Muscle layer of duodenum (tissue), 2 donors: ENCODE measurements at regions not wholly inside any gene's neighbourhood (a gene's known extent, or its start where the extent isn't known, plus 50 kb on each side); places are given as distances from the start of the nearest gene placed in this dataset.

Experiments
- H3K27ac ChIP-seq: one replicate; pipeline ENCODE4 v1.7.0; 2013; ENCODE audit warnings: mild to moderate bottlenecking, low read length
- H3K27me3 ChIP-seq: one replicate; pipeline ENCODE4 v1.7.0; 2013; ENCODE audit warnings: low read depth, mild to moderate bottlenecking, control low read depth, low read length
- H3K36me3 ChIP-seq, 2 donors: one replicate each; pipeline ENCODE4 v1.7.0; 2013; ENCODE audit warnings: low read length in 2 of 2, control low read depth in 1 of 2, mild to moderate bottlenecking in 1 of 2; ENCODE audit not compliant: insufficient read depth in 2 of 2, control insufficient read depth in 1 of 2
- H3K4me1 ChIP-seq, 2 donors: one replicate each; pipeline ENCODE4 v1.7.0; 2013; ENCODE audit warnings: low read length in 2 of 2, mild to moderate bottlenecking in 2 of 2, control low read depth in 1 of 2, moderate library complexity in 1 of 2; ENCODE audit not compliant: insufficient read depth in 2 of 2, control insufficient read depth in 1 of 2
- H3K4me3 ChIP-seq, 2 donors: one replicate each; pipeline ENCODE4 v1.7.0; 2013; ENCODE audit warnings: low read length in 2 of 2, low read depth in 1 of 2, mild to moderate bottlenecking in 1 of 2
- H3K9me3 ChIP-seq, 2 donors: one replicate each; pipeline ENCODE4 v1.7.0; 2013; ENCODE audit warnings: low read length in 2 of 2, control low read depth in 1 of 2, mild to moderate bottlenecking in 1 of 2; ENCODE audit not compliant: control insufficient read depth in 1 of 2
- donor health status: healthy.

GRCh38 chr1:177597393-177597792, 372.5 kb downstream of the SEC16B start:
- H3K27me3 ChIP-seq: no peaks in the 10 kb centered on the region
- H3K4me1 ChIP-seq: no peaks in the 10 kb centered on the region
- no peak overlapping the region for H3K27ac ChIP-seq
- H3K9me3 ChIP-seq: no peaks in the 10 kb centered on the region
- H3K4me3 ChIP-seq: no peak overlapping the region
- H3K36me3 ChIP-seq: no peaks in the 10 kb centered on the region

- no peaks in the 10 kb centered on the region for H3K27me3 ChIP-seq
- H3K36me3 ChIP-seq: no peaks in the 10 kb centered on the region
- H3K27ac ChIP-seq: no peak overlapping the region
- no peak overlapping the region for H3K4me3 ChIP-seq
- no peaks in the 10 kb centered on the region for H3K4me1 ChIP-seq
- H3K9me3 ChIP-seq: no peaks in the 10 kb centered on the region
Observed at GRCh38 chr1:177596485-177596884, 373.4 kb downstream of the SEC16B start.

GRCh38 chr1:177593105-177593504, 376.8 kb downstream of the SEC16B start:
- H3K36me3 ChIP-seq: no peaks in the 10 kb centered on the region

GRCh38 chr1:177592624-177593023, 377.2 kb downstream of the SEC16B start:
- Histone ChIP-seq H3K27me3 (no peaks in the 10 kb centered on the region), H3K27ac (no peak overlapping the region), H3K4me3 (no peak overlapping the region), H3K36me3 (no peaks in the 10 kb centered on the region), H3K9me3 (no peaks in the 10 kb centered on the region), H3K4me1 (no peaks in the 10 kb centered on the region)

More at GRCh38 chr1:177593105-177593504, 376.8 kb downstream of the SEC16B start:
- H3K27ac ChIP-seq: no peak overlapping the region
- no peak overlapping the region for H3K4me3 ChIP-seq
- no peaks in the 10 kb centered on the region for H3K9me3 ChIP-seq
- H3K27me3 ChIP-seq: no peaks in the 10 kb centered on the region
- H3K4me1 ChIP-seq: no peaks in the 10 kb centered on the region

GRCh38 chr1:177591155-177591554, 378.7 kb downstream of the SEC16B start:
- no peak overlapping the region for H3K4me3 ChIP-seq
- no peak overlapping the region for H3K27ac ChIP-seq
- H3K9me3 ChIP-seq: no peaks in the 10 kb centered on the region
- no peaks in the 10 kb centered on the region for H3K4me1 ChIP-seq
- H3K27me3 ChIP-seq: no peaks in the 10 kb centered on the region
- H3K36me3 ChIP-seq: no peaks in the 10 kb centered on the region

GRCh38 chr1:177589166-177589565, 380.7 kb downstream of the SEC16B start:
- Histone ChIP-seq H3K36me3 (no peaks in the 10 kb centered on the region), H3K27ac (no peak overlapping the region), H3K4me3 (no peak overlapping the region), H3K4me1 (no peaks in the 10 kb centered on the region), H3K27me3 (no peaks in the 10 kb centered on the region), H3K9me3 (no peaks in the 10 kb centered on the region)

DNA sequence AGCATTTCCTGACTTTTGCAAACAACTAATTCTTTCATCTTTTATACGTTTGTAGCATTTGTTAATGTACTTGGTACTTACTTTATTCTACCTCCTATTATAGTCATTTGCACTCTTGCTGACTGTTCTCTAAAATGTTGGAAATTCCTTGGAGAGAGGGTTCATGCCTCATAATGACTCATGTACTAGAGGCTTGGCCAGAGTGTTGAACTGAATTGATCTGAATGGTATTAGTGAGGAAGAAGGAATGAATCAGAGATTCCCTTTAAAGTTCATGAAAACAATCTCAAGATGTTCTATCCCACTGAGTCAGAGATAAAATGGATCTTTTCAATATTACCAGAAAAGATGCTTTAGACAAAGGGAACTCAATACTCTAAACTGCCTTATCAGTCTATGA, 383.4 kb downstream of the SEC16B start:
- no peak overlapping the region for H3K27ac ChIP-seq
- H3K27me3 ChIP-seq: no peaks in the 10 kb centered on the region
- no peaks in the 10 kb centered on the region for H3K9me3 ChIP-seq
- H3K4me1 ChIP-seq: no peaks in the 10 kb centered on the region
- H3K36me3 ChIP-seq: no peaks in the 10 kb centered on the region
- no peak overlapping the region for H3K4me3 ChIP-seq

DNA sequence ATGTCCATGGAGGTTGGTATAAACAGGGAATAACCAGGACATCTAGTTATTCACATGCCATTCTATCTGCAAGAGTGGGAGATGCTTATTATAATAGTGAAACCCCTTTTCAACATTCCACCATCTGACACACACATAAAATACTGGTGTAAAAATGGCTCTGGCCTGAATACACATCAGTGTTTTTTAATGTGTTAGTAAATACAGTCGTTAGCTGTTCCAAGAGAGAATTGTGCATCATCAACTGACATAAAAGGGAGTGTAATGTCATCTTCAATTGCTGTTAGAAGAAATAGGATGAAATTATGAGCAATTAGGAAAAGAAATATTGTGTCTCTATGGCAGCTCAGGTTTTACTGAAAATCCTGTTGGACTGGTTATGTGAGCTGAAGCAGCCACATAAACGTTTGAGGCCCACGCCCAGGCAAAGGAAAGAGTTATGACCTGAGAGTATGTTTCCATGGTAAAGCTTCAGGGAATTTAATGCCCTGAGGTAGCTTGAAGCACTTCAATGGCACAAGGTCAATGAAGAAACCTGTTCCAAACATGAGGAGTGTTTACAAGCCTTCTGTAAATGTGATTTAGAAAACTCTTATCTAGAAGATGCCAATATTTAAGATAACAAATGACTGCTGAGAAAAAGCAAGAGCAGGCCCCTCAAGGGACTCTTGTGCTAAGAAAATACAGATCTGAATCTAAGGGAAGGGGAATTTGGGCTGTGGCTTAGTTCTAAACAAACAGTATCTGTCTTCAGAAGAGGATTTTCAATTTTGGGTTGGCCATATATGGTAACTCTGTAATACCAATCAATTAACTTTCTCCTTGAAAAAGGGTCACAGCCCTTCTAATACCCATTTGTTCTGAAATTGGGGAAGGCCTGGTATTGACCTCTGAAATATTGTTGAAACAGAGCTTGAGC, 384.3 kb downstream of the SEC16B start:
- Histone ChIP-seq H3K27ac (no peak overlapping the region), H3K27me3 (no peaks in the 10 kb centered on the region), H3K4me1 (no peaks in the 10 kb centered on the region), H3K4me3 (no peak overlapping the region), H3K9me3 (no peaks in the 10 kb centered on the region), H3K36me3 (no peaks in the 10 kb centered on the region)

- Histone ChIP-seq H3K36me3 (no peaks in the 10 kb centered on the region), H3K9me3 (no peaks in the 10 kb centered on the region), H3K4me3 (no peak overlapping the region), H3K4me1 (no peaks in the 10 kb centered on the region), H3K27me3 (no peaks in the 10 kb centered on the region), H3K27ac (no peak overlapping the region)
Observed at GRCh38 chr1:177573901-177574300, 396.0 kb downstream of the SEC16B start.

GRCh38 chr1:177571485-177572076, 398.3 kb downstream of the SEC16B start:
- no peaks in the 10 kb centered on the region for H3K4me1 ChIP-seq
- H3K36me3 ChIP-seq: no peaks in the 10 kb centered on the region
- H3K27ac ChIP-seq: no peak overlapping the region
- H3K9me3 ChIP-seq: no peaks in the 10 kb centered on the region
- H3K4me3 ChIP-seq: no peak overlapping the region
- no peaks in the 10 kb centered on the region for H3K27me3 ChIP-seq

DNA sequence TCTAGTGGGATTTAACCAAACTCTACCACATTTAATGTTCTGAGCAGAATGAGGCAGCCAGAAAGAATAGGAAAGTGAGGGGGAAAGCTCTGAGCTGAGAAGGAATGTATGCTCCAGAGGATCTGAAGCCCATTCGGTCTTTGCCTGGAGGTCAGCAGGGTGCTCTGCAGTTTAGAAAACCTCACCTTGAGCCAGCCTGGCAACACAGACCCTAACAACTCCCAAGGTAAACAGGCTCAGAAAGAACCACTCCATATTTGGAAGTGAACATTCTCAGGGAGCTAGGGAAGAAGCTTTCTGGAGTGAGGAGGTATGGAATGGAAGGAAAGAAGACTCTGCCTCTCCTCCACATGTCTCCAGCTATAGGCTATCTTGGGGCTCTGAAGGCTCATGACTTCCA, 398.8 kb downstream of the SEC16B start:
- Histone ChIP-seq H3K4me3 (no peak overlapping the region), H3K27ac (no peak overlapping the region), H3K4me1 (no peaks in the 10 kb centered on the region), H3K9me3 (no peaks in the 10 kb centered on the region), H3K36me3 (no peaks in the 10 kb centered on the region), H3K27me3 (no peaks in the 10 kb centered on the region)
